ENCODE measurements at regions not wholly inside any gene's neighbourhood (a gene's known extent, or its start where the extent isn't known, plus 50 kb on each side); places are given as distances from the start of the nearest gene placed in this dataset.

DNA sequence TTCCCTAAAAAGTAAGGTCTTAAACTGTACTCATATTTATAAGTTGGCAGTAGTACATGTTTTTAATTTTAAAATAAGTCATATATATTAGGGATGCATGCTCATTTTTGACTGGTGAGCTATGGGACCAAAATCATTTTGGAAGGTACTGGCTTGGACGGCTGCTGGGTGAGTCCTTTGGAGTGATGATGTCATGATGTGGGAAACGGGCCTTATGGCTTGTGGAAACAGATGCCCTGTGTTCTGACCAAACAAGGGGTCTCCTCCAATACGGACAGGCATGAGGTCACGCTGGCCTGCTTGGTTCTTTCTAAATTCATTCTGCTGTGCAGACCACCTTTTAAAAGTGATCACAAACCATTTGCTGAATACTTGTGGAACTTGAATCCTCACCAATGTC lies 109.2 kb upstream of the MGAT5 start:
- no peak for DNase-seq (ENCODE audit: low spot score)

DNA sequence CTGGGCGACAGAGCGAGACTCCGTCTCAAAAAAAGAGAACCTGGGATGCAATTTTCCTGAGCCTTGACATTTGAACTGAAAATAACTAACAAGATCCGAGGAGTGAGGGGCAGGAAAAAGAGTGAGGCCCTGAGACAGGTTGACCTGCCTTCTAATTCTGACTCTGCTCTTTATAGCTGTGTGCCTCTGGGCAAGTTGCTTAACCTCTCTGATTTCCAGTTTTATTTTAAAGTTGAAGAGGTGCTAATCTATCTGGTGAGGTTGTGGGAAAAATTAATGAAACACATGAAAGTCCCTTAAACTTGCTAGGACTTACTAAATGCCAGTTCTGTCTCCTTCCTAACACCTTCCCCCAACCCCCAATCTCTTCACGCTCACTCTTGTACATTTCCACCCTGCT lies 108.4 kb upstream of the MGAT5 start:
- no peak for DNase-seq (ENCODE audit: low spot score)

DNA sequence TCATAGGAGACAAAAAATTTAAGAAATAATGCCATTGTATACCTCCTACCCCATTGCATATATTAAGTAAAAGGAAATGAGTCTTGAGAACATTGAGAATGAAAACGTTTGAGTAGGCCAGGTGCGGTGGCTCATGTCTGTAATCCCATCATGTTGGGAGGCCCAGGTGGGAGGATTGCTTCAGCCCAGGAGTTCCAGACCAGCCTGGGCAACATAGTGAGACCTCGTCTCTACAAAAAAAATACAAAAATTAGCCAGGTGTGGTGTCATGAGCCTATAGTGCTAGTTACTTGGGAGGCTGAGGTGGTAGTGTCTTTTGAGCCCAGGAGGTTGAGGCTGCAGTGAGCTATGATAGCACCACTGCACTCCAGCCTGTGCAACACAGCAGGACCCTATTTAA lies 107.7 kb upstream of the MGAT5 start:
- DNase-seq (ENCODE audit: low spot score), result no peak

DNA sequence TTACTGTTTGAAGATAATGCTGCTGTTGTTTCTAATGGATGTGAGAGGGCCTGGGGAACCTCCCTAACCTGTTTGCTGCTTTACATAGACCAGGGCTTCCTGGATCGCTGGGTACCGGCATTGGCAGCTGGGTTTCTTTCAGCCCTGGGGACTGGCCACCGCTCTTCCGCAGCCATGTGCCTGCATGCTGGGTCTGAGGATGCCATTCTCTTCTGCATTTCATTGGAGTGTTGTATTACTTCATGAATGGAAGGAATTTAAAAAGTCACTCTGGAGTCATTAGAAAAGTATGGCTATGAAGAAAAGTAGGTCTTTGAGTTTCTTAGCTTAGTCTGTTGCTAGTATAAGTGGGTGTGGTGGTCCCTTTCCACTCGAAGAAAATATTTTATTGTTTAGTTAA lies 107.3 kb upstream of the MGAT5 start:
- DNase-seq (ENCODE audit: low spot score), result peak; percentile 76

DNA sequence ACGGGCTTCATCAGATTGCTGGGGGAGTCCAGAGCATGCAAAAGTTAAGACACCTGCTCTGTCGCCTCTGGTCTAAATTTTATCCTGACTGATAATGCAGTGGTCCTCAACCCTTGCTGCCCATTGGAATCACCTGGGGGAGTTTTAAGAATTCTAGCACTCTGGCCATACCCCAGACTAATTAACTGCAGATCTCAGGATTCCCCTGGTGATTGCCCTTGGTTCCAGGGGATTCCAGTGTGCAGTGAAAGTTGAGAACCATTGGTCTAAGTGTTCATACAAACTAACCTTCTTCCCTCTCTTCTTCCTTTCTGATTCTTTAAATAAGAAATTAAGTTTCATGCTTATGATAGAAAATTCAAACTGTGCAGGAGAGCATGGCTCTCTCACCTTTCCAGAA lies 105.7 kb upstream of the MGAT5 start:
- DNase-seq (ENCODE audit: low spot score), result no peak

DNA sequence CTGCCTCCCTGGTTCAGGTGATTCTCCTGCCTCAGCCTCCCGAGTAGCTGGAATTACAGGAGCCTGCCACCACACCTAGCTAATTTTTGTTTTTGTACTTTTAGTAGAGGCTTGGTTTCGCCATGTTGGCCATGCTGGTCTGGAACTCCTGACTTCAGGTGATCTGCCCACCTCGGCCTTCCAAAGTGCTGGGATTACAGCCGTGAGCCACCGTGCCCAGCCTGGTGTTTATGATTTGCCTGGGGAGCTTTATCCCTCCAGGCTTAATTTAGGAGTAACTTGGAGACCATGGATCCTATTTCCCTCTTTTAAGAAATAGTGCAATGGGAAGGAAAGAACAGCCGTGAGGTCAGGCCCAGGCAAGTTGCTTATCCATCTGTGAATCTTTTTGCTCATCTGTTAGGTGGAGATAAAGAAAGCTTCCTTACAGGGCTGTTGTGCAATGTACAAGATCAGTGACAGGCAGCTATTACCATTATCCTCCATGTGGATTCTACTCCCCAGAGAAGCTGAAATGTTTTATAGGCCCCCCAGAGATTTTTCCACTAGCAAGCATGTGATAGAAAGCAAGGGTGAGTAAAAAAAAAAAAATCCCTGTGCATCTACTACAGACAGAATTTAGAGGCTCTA lies 104.9 kb upstream of the MGAT5 start:
- DNase-seq (ENCODE audit: low spot score), result no peak

DNA sequence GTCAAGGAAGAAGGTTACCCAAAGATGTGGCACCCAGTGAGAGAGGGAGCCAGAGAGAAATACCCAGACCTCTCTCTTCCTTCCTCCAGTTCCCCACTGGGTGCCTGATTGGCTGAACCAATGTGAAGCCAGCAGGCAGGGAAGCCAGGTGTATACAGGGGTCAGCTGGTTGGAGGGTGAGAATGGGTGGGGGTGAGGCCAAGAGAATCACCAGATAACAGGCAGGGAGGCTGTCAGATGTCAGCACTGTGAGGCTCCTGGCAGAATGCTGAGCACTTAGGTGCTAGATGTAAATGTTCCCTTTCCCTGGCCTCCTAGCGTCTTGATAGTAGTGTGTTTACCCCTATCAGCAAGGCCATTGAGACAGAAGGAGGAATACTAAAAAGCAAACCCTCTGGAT lies 104.0 kb upstream of the MGAT5 start:
- no peak for DNase-seq (ENCODE audit: low spot score)

DNA sequence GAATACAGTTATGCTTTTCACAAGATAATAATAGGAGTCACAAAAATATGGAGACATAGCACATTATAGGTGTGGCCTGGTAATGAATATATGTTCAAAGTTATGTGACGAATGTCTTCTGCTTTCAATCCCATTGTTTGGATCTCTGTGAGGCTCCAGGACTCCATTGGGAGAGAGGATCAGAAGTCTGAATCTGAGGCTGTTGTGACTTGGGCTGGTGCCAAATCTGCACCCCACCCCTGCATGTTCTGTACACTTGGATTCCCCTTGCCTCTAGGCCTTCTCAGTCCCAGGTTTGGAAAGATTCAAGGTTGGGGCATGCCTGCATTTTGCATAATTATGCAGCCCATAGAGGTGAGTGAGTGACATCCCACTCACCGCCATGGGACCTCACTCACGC lies 103.1 kb upstream of the MGAT5 start:
- no peak for DNase-seq (ENCODE audit: low spot score)

DNA sequence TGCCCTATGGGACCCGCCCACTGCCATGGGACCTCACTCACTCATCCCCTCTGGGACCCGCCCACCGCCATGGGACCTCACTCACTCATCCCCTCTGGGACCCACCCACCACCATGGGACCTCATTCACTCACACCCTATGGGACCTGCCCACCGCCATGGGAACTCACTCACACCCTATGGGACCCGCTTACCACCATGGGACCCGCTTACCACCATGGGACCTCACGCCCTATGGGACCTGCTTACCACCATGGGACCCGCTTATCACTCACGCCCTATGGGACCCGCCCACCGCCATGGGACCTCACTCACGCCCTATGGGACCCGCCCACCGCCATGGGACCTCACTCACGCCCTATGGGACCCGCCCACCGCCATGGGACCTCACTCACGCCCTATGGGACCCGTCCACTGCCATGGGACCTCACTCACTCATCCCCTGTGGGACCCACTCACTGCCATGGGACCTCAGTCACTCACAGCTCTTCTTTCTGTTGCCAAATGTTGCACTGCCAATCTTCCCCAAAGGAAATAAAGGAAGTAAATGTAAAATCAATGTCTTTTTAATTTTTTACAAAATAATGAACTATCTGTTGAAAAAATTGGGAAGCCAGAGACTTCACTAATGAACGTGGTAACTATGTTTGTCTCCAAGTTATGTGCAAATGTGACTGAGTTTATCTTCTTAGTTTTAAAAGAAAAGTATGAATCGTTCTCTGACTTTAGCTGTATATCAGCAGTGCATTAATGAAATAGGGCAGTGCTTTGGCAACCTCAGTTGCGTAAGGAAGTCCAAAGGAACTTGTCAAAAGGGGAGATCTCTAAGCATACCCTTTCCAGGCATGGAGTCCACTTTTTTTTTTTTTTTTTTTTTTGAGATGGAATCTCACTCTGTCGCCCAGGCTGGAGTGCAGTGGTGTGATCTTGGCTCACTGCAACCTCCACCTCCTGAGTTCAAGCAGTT lies 101.5 kb upstream of the MGAT5 start:
- no peak for DNase-seq (ENCODE audit: low spot score)

DNA sequence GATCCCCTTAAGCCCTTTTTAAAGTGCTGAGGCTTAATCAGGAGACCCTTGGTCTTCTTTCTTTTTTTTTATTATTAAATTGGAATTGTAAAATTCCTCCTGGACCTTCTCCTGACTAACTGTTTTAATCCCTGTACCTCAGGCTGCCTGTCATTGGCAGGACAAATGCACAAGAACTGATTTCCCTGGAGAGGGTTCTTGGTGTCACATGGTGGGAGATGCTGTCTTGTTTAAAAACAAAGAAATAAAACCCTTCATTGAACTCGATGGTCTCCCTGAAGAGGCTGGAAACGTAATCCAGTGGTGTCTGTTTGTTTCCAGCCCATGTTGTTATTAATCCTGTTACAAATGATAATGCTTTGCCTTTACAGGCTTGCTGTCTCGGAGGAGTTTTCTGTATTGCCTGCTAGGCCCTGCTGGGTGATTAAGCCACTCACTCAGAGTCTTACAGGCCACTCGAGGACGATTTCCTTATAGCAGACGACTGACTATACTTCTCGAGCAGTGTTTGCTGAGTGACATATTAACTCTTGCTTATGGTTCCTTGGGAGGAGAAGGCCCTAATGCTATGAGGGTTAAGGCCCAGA lies 100.5 kb upstream of the MGAT5 start:
- no peak for DNase-seq (ENCODE audit: low spot score)

DNA sequence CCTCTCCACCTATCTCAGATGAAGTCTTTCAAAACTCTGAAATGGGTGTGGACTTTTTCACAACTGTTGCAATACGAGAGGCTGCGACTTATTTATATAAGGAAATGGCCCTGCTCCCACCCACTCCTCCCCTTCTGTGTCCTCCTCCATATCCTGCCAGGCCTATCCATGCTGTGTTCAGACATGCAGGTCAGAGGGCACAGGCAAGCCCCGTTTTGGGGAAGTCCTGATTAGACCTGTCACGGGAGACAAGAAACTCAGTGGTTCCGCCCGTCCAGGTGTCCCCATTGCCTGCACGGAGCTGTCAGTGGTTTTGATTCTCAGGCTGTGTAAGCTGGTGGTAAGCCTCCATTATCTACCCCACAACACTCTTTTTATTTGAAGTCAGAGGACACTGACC lies 99.6 kb upstream of the MGAT5 start:
- no peak for DNase-seq (ENCODE audit: low spot score)

DNA sequence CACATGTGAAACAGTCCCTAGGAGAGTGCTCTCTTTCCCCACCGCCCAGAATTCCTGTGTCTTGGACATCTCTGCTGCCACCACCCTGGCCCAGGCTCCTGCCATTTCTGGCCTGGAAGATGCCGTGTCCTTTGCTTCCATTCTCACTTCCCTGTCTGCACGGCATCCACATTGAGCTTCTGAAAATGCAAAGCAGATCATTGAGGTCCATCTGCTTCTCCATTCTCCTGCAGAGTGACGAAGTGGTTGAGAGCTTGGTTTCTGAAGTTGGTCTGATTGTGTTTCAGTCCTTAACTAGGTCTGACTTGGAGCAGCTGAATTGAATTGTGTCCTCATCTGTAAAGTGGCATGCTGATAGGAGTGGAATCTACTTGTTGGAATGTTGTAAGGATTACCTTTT lies 98.7 kb upstream of the MGAT5 start:
- no peak for DNase-seq (ENCODE audit: low spot score)

DNA sequence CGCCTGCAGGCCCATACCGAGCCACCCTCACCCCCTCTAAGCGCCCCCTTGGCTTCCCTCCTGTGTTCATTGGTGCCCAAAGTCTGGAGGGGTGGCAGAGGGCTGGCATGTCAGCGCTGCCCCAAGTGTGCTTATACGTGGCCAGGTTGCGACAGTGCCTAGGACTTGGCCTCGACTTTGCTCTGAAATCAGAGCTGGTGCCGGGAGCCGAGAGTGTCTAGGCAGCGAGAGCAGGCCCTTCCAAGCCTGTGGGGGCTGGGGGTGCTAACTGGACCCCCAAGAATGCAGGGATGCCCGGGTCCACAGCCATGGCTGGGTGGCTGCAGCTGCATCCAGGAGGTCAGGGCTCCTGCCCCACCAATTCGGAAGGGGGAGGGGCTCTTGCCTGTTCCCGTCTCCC lies 95.6 kb upstream of the MGAT5 start:
- DNase-seq (ENCODE audit: low spot score), result no peak

DNA sequence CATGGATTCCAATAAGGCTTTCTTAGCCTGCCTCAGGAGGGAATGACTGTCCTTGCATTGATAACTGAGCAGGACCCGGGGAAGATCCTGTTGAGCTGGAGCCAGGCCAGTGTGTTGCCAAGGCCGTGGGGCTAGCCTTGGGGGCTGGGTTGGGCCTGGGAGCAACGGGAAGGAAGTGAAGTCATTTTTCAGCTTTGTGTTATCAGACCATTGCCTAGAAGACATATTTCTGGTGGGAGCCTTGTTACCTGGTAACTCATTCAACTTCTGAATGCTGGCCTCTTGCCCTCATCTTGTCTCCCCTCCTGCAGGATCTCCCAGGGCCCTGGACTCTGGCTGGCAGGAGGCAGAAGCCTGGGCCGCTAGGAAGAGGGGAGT lies 92.7 kb upstream of the MGAT5 start:
- DNase-seq (ENCODE audit: low spot score), result no peak

DNA sequence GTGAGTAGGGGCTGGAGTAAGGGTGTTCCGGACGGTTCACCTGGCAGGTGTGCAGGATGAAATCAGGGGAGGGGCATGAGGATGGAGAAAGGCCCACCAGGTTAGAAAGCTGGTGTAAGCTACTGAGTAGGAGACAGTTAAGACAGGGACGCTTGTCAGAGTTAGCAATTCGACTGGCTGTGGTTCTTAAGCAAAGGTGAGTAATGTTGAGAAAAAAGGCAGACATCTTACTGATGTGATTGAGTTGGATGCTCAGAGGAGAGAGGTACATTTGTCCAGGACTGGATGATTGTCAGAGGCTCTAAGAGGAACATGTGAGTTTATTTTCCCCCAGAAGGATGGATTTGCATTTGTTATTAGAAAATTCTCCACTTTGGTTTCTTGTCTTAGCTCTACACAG lies 90.5 kb upstream of the MGAT5 start:
- DNase-seq (ENCODE audit: low spot score), result no peak

DNA sequence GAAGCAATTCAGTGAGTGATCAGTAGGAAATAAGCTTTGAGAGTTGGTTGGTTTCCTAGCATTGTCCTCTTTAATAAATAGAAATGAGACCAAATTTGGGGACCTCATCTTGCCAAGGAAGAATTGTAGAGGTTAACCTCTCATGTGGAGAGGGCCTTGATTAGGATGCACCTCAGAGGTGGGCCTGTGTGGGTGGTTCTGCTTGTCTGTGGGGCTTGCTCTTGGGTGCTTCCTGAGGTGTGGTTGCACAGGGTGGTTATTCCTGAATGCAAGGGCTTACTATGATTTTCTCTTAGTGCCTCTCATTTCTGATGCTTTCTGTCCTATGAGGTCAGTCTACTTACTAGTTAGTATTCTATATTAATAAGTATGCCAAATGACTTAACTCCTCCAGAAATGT lies 89.6 kb upstream of the MGAT5 start:
- DNase-seq (ENCODE audit: low spot score), result no peak

DNA sequence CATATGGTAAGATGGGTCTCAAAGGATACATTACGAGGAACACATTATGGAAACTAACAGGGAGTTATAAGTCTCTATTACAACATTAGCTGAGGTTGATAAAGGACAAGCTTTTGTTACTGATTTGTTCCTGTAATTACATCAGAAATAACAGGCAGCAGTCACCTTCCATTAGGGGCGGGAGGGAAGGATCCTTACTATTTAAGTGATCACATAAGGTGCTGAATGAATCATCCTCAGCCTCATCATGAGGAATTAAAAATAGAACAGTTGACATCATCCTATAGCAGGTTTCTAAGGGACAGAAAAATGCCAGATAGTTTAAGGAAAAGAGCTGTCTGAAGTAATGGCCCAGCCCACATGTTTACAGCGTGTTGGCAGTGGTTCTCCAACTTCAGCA lies 86.9 kb upstream of the MGAT5 start:
- DNase-seq (ENCODE audit: low spot score), result no peak

DNA sequence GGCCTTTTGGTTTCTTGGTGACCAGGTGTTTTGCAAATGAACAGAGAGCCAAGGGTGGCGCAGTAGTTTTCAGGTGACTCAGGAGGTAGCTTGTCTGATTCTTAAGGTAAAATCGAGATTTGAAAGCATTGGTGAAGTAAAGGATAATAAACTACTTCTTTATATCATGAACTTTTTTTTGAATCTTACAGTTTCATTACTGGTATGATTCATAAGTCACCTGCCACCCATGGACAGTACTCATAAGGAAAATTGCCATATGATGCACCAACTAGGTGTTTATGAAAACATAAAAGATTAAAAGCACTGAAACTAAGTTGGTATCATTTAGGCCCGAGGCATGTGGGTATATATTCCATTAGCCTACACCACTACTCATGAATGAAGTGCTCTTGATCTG lies 84.1 kb upstream of the MGAT5 start:
- DNase-seq (ENCODE audit: low spot score), result no peak

DNA sequence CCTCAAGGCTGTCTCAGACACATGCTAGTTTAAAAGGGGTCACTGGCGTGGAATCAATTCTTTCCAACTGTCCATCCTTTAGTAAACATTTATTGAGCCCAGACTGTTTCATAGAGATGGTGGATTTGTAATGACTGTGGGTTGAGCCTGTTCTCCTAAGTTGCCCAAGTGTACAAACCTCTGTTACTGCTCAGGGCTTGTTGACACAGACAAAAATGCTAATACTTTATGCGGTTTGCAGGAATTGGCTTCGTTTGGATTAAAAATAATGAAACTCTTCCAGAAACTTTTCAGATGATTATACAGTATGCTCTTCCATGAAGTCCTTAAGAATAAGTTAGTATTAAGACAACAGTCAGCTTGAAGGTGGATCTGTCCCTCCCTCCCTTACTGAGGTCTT lies 83.6 kb upstream of the MGAT5 start:
- DNase-seq (ENCODE audit: low spot score), result peak; percentile 77

DNA sequence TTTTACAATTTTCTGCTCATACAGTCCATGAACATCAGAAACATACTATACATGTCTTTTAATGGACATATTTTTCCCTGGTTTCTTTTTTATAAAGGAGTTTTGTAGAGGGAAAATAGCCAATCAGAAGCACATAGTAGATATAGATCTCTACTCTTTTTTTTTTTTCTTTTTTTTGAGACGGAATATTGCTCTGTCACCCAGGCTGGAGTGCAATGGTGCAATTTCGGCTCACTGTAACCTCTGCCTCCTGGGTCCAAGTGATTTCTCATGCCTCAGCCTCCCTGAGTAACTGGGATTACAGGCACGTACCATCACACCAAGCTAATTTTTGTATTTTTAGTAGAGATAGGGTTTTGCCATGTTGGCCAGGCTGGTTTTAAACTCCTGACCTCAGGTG lies 83.2 kb upstream of the MGAT5 start:
- DNase-seq (ENCODE audit: low spot score), result no peak

DNA sequence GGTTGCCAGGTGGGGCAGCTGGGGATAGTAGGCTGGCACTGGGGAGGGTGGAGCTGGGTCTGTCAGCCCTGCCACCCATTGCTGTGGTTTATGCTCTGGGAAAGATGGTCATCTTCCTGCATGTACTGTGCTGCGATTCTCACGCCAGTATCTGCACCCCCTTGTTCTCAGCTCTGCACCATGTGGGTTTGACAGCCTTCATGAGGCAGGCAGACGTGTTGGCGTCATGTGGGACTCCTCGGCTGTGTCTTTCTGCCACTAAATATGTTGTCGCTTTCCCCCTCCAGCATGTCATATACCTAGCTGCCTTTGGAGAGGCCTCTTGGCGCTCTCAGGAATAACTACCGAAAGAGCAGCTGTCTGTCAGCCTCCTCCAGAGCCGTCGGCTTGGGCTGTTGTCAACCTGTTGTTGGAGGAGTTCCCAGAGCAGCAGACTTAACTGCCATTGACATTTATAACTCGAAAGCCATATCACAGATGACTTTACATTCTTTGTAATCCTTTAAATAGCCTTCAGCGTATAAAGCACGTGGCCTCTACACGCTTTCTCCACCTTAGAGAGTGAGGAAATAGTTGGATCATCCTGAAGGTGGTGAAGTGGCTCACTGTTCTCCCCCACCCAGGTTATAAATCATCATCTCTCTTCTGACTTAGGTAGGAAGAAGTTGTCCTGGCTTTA lies 80.4 kb upstream of the MGAT5 start:
- DNase-seq (ENCODE audit: low spot score), result no peak

DNA sequence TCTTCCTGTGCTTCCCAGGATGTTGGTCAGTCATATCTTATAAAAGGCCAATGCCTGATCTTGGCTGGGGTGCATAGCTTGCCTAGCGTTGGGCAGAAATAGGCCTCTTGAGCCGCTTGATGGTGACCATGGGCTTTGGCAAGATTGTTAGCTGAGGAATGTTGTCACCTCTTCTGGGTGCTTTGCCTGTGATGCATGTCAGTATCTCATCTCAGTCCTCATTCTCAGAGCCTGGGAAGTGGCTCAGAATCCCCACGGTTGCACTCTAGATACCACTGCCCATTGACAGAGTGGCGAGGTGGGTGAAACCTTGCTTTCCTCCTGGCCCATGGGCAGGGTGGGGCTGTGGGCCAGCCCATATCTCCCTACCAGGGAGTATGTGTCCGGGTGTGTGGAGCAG lies 79.2 kb upstream of the MGAT5 start:
- DNase-seq (ENCODE audit: low spot score), result no peak

DNA sequence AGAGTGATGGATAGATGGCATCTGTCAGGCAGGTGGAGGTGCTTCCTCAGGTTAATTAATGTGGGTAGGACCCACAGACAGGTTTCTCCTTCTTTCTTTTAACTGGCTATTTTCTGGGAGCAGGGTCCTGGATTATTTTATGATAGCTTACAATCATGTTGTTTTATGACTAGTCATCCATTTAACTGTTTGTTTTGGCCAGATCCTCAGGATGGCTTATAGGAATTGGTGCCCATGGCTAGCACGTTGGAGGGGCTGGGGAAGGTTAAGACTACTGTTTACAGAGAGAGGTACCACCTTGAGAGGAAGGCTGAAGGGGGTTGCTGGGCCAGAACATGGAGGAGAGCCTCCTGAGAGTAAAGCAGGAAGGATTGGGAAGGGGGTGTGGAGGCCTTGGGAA lies 78.0 kb upstream of the MGAT5 start:
- DNase-seq (ENCODE audit: low spot score), result no peak

Data from AG20443 (cell line).